ENCODE measurements at regions not wholly inside any gene's neighbourhood (a gene's known extent, or its start where the extent isn't known, plus 50 kb on each side); places are given as distances from the start of the nearest gene placed in this dataset.

GRCh38 chr9:16210440-16210839 is 657.6 kb downstream of the CCDC171 start:
- no peak for DNase-seq (ENCODE audit: low read depth)
- TF ChIP-seq CTCF (conservative IDR thresholded peaks at IDR 0.05; ENCODE audit: control insufficient read depth, insufficient read depth, low read depth, low read length): no peak
- no peak overlapping the region for H3K4me3 ChIP-seq (ENCODE audit: control insufficient read depth, low read depth, low read length)

GRCh38 chr9:16211946-16212345 is 658.5 kb downstream of the BNC2 start:
- H3K4me3 ChIP-seq (ENCODE audit: control insufficient read depth, low read depth, low read length): no peak overlapping the region
- DNase-seq (ENCODE audit: low read depth): no peak
- TF ChIP-seq CTCF (conservative IDR thresholded peaks at IDR 0.05; ENCODE audit: control insufficient read depth, insufficient read depth, low read depth, low read length): no peak

- TF ChIP-seq CTCF (conservative IDR thresholded peaks at IDR 0.05; ENCODE audit: control insufficient read depth, insufficient read depth, low read depth, low read length): no peak
- no peak overlapping the region for H3K4me3 ChIP-seq (ENCODE audit: control insufficient read depth, low read depth, low read length)
- DNase-seq (ENCODE audit: low read depth): peak; percentile 98
Observed at GRCh38 chr9:16213781-16214515, 656.5 kb downstream of the BNC2 start.

- no peak overlapping the region for H3K4me3 ChIP-seq (ENCODE audit: control insufficient read depth, low read depth, low read length)
- no peak for DNase-seq (ENCODE audit: low read depth)
- TF ChIP-seq CTCF (conservative IDR thresholded peaks at IDR 0.05; ENCODE audit: control insufficient read depth, insufficient read depth, low read depth, low read length): no peak
Observed at GRCh38 chr9:16214677-16215352, 655.7 kb downstream of the BNC2 start.

- no peak overlapping the region for H3K4me3 ChIP-seq (ENCODE audit: control insufficient read depth, low read depth, low read length)
- no peak for TF ChIP-seq CTCF (conservative IDR thresholded peaks at IDR 0.05; ENCODE audit: control insufficient read depth, insufficient read depth, low read depth, low read length)
- no peak for DNase-seq (ENCODE audit: low read depth)
Observed at GRCh38 chr9:16215353-16215680, 655.2 kb downstream of the BNC2 start.

- peak; percentile 61 for DNase-seq (ENCODE audit: low read depth)
- no peak for TF ChIP-seq CTCF (conservative IDR thresholded peaks at IDR 0.05; ENCODE audit: control insufficient read depth, insufficient read depth, low read depth, low read length)
- no peak overlapping the region for H3K4me3 ChIP-seq (ENCODE audit: control insufficient read depth, low read depth, low read length)
Observed at GRCh38 chr9:16217943-16218701, 652.3 kb downstream of the BNC2 start.
